ENCODE measurements at regions not wholly inside any gene's neighbourhood (a gene's known extent, or its start where the extent isn't known, plus 50 kb on each side); places are given as distances from the start of the nearest gene placed in this dataset.

DNA sequence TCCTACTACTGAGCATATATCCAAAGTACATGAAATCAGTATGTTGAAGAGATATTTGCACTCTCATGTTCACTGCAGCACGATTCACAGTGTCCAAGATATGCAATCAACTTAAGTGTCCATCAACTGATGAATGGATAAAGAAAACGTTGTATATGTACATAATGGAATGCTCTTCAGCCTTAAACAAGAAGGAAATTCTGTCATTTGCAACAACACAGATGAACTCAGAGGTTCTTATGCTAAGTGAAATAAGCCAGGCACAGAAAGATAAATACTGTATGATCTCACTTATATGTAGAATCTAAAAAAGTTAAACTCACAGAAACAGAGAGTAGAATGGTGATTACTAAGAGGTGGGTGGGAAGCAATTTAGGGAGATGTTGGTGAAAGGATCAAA lies 149.2 kb downstream of the EVA1A start:
- DNase-seq = no peak
- TF ChIP-seq, protein P1, sequence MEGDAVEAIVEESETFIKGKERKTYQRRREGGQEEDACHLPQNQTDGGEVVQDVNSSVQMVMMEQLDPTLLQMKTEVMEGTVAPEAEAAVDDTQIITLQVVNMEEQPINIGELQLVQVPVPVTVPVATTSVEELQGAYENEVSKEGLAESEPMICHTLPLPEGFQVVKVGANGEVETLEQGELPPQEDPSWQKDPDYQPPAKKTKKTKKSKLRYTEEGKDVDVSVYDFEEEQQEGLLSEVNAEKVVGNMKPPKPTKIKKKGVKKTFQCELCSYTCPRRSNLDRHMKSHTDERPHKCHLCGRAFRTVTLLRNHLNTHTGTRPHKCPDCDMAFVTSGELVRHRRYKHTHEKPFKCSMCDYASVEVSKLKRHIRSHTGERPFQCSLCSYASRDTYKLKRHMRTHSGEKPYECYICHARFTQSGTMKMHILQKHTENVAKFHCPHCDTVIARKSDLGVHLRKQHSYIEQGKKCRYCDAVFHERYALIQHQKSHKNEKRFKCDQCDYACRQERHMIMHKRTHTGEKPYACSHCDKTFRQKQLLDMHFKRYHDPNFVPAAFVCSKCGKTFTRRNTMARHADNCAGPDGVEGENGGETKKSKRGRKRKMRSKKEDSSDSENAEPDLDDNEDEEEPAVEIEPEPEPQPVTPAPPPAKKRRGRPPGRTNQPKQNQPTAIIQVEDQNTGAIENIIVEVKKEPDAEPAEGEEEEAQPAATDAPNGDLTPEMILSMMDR (IDR thresholded peaks at IDR 0.05) = no peak
- Histone ChIP-seq H3K36me3 (no peaks in the 10 kb centered on the region), H3K4me3 (no peak overlapping the region), H3K9me3 (peaks cover 0 to 9% (median 0%) of the 10 kb centered on the region in 3 donors), H3K27ac (no peak overlapping the region), H3K27me3 (no peaks in the 10 kb centered on the region), H3K4me1 (no peaks in the 10 kb centered on the region)
- intact Hi-C loops (cut with DNase I; ENCODE audit: low total_unique reads) = no loop called here

DNA sequence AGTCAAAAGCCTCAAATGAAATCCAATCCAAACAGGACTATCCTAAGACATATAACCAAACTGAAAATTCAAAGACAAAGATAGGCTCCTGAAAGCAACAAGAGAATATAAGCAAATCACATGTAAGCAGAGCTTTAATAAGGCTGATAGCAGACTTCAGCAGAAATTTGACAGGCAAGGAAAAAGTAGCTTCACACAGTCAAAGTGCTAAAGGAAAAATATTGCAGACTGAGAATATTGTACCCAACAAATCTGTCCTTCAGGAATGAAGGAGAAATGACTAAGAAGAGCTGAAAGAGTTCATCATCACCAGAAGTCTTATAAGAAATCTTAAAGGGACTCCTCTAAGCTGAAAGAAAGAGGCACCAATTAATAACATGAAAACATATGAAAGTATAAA lies 150.0 kb downstream of the EVA1A start:
- Histone ChIP-seq H3K27ac (no peak overlapping the region), H3K27me3 (peaks cover 0 to 4% of the 10 kb centered on the region in 2 donors), H3K4me3 (no peak overlapping the region), H3K4me1 (no peaks in the 10 kb centered on the region), H3K36me3 (no peaks in the 10 kb centered on the region), H3K9me3 (peaks cover 0 to 9% (median 0%) of the 10 kb centered on the region in 3 donors)
- DNase-seq = no peak
- TF ChIP-seq, protein P1 (IDR thresholded peaks at IDR 0.05) = no peak
- intact Hi-C loops (cut with DNase I; ENCODE audit: low total_unique reads) = no loop called here

DNA sequence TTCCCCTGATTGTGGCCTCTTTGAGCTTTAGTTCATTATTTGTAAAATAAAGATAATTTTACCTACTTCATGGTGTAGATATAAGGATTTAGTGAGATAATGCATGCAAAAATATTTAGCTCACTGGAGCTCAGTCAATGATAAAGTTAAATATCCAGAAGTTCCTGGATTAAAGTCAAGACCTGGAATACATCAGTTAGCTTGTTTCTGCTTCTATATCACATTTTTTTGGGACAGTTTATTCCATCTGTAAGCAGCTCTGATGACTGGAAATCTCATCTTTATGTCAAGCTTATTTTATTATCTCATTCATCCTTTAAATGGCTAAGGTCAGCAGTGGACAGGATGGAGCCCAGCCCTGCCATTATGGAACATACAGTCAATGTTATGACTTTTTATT lies 152.0 kb downstream of the EVA1A start:
- Histone ChIP-seq H3K27ac (no peak overlapping the region), H3K27me3 (peaks cover 0 to 8% of the 10 kb centered on the region in 2 donors), H3K9me3 (peaks cover 0 to 9% (median 0%) of the 10 kb centered on the region in 3 donors), H3K4me3 (no peak overlapping the region), H3K36me3 (no peaks in the 10 kb centered on the region), H3K4me1 (no peaks in the 10 kb centered on the region)
- intact Hi-C loops (cut with DNase I; ENCODE audit: low total_unique reads) = no loop called here
- DNase-seq = no peak
- TF ChIP-seq, protein P1 (IDR thresholded peaks at IDR 0.05) = no peak

DNA sequence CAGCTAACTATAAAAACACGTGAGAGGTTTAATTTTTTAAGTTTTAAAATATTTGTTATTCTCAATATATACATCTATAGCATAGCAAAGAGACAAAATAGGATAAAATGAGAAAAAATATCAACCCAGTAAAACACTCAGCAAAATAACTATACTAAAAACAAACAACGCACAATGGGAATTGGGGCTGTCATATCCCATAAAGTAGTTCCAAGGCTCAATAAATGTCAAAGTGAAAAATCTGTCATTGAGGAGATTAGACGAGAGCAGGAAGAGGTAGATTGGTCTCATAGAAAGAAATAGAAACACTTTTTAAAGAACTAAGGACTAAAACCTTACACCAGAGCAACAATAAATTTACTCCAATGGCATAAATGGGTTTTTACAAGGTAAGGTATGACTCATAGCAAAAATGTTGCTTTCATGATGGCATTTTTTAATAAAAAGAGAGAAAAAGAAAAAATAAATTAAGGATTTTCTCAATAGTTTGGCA lies 153.7 kb downstream of the EVA1A start:
- no peak overlapping the region for H3K27ac ChIP-seq
- intact Hi-C loops (cut with DNase I; ENCODE audit: low total_unique reads) = no loop called here
- DNase-seq = no peak
- H3K27me3 ChIP-seq = peaks cover 0 to 8% of the 10 kb centered on the region in 2 donors
- H3K4me3 ChIP-seq = no peak overlapping the region
- H3K4me1 ChIP-seq = no peaks in the 10 kb centered on the region
- no peaks in the 10 kb centered on the region for H3K36me3 ChIP-seq
- TF ChIP-seq, protein P1 (IDR thresholded peaks at IDR 0.05) = no peak
- peaks cover 0 to 9% (median 0%) of the 10 kb centered on the region in 3 donors for H3K9me3 ChIP-seq

DNA sequence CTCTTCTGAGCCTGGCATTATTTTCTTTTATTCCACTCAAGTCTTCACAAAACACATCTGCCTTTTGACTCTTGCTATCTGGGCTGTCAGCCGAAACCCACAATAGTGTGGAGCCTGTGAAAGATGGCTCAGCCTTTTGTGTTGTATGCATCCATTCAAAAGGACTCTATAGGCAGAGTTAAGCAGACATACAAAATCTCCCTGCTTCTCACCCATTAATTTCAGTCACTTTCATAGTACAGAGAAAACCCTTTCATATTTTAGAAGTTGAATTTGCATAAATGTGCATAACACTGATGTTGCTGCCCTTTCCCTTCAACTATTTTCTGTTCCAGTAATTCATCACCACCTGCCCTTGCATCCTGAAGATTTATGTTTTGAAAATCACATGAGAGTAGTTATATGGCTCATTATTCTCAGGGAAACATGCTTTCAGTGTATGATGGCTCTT lies 154.6 kb downstream of the EVA1A start:
- Histone ChIP-seq H3K36me3 (no peaks in the 10 kb centered on the region), H3K4me3 (no peak overlapping the region), H3K4me1 (no peaks in the 10 kb centered on the region), H3K9me3 (peaks cover 0 to 9% (median 0%) of the 10 kb centered on the region in 3 donors), H3K27me3 (peaks cover 0 to 8% of the 10 kb centered on the region in 2 donors), H3K27ac (no peak overlapping the region)
- DNase-seq = no peak
- TF ChIP-seq, protein P1 (IDR thresholded peaks at IDR 0.05) = no peak
- intact Hi-C loops (cut with DNase I; ENCODE audit: low total_unique reads) = no loop called here

DNA sequence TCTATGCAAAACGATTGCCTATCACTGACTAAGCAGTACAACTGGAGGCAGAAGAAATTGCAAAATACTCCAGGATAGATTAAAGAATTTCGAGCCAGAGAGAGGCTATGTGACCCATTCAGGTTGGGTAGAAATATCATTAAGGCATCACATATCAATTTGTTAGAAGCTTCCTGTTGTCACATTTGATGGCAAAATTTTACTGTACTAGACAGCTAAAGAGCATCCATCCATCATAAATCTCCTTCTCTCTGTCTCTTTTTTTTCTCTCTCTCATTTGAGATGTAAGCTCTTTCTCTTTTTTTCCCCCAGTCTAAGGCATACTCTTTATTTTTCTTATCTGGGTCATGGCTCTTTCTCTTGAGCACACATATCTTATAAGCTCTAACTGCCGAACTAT lies 155.7 kb downstream of the EVA1A start:
- TF ChIP-seq, protein P1 (IDR thresholded peaks at IDR 0.05) = no peak
- peaks cover 0 to 4% (median 0%) of the 10 kb centered on the region in 3 donors for H3K9me3 ChIP-seq
- DNase-seq = no peak
- H3K27me3 ChIP-seq = peaks cover 0 to 8% of the 10 kb centered on the region in 2 donors
- intact Hi-C loops (cut with DNase I; ENCODE audit: low total_unique reads) = loop anchor here (5.0 kb wide), 1 partner anchor 488 kb away; no protein-coding TSS in a partner anchor
- H3K27ac ChIP-seq = no peak overlapping the region
- H3K4me1 ChIP-seq = no peaks in the 10 kb centered on the region
- no peaks in the 10 kb centered on the region for H3K36me3 ChIP-seq
- no peak overlapping the region for H3K4me3 ChIP-seq

Measured in tibial artery (tissue), 4 donors.